HepG2 (cell line): ENCODE measurements at regions not wholly inside any gene's neighbourhood (a gene's known extent, or its start where the extent isn't known, plus 50 kb on each side); places are given as distances from the start of the nearest gene placed in this dataset.
A peak's percentile ranks its signal among the peaks of the same experiment; 100 is the strongest.

Experiments
- BCL6 ChIP-seq: IDR thresholded peaks from 2 replicates; pipeline ENCODE4 v1.6.1; 2016; ENCODE audit warnings: missing genetic modification reagents, missing compliant biosample characterization
- CCDC6 ChIP-seq: sonication (generic); formaldehyde crosslinking; IDR thresholded peaks from 2 replicates; pipeline ENCODE4 v1.8.1; 2022; ENCODE audit warnings: mild to moderate bottlenecking, missing genetic modification reagents, moderate library complexity
- HNRNPH1 ChIP-seq: fragments of 200-400 bp; formaldehyde crosslinking; optimal IDR thresholded peaks from 2 replicates; pipeline ENCODE3; 2017; ENCODE audit warnings: mild to moderate bottlenecking, low read depth, low read length
- KLF12 ChIP-seq: sonication (generic); formaldehyde crosslinking; IDR thresholded peaks from 2 replicates; pipeline ENCODE4 v1.4.0; 2020; ENCODE audit warnings: missing genetic modification reagents, borderline replicate concordance
- MED1 ChIP-seq: sonication (generic); formaldehyde crosslinking; IDR thresholded peaks from 2 replicates; pipeline ENCODE4 v1.4.0; 2020; ENCODE audit warnings: missing genetic modification reagents
- NFKB2 ChIP-seq: sonication (generic); formaldehyde crosslinking; IDR thresholded peaks from 2 replicates; pipeline ENCODE4 v1.4.0; 2020; ENCODE audit warnings: missing genetic modification reagents, borderline replicate concordance
- POLR2G ChIP-seq: fragments of 200-400 bp; formaldehyde crosslinking; IDR thresholded peaks from 2 replicates; pipeline ENCODE4 v1.6.1; 2018; ENCODE audit warnings: mild to moderate bottlenecking, low read depth, low read length, moderate library complexity
- RARA ChIP-seq: IDR thresholded peaks from 2 replicates; pipeline ENCODE4 v1.6.1; 2016; ENCODE audit warnings: missing genetic modification reagents, missing compliant biosample characterization
- RBM22 ChIP-seq: fragments of 200-400 bp; formaldehyde crosslinking; optimal IDR thresholded peaks from 2 replicates; pipeline ENCODE3; 2017; ENCODE audit warnings: mild to moderate bottlenecking, low read length, moderate library complexity
- RORA ChIP-seq: sonication (generic); formaldehyde crosslinking; IDR thresholded peaks from 2 replicates; pipeline ENCODE4 v1.5.0; 2020; ENCODE audit warnings: mild to moderate bottlenecking, missing genetic modification reagents, moderate library complexity
- RXRA ChIP-seq: sonication (generic); formaldehyde crosslinking; IDR thresholded peaks from 2 replicates; pipeline ENCODE4 v1.5.1; 2020; ENCODE audit warnings: missing genetic modification reagents
- SRSF9 ChIP-seq: fragments of 200-400 bp; formaldehyde crosslinking; IDR thresholded peaks from 2 replicates; pipeline ENCODE4 v1.6.1; 2018; ENCODE audit warnings: borderline replicate concordance, mild to moderate bottlenecking, low read depth, low read length; ENCODE audit not compliant: insufficient read depth, poor library complexity, severe bottlenecking
- ZMAT3 ChIP-seq: sonication (generic); formaldehyde crosslinking; conservative IDR thresholded peaks from 2 replicates; pipeline ENCODE4 v1.7.0; 2021; ENCODE audit warnings: missing genetic modification reagents
- ZNF136 ChIP-seq: sonication (generic); formaldehyde crosslinking; IDR thresholded peaks from 2 replicates; pipeline ENCODE4 v1.8.1; 2022; ENCODE audit warnings: low read depth, mild to moderate bottlenecking, moderate library complexity, missing genetic modification reagents
- ZNF20 ChIP-seq: sonication (generic); formaldehyde crosslinking; IDR thresholded peaks from 2 replicates; pipeline ENCODE4 v1.4.0; 2020; ENCODE audit warnings: mild to moderate bottlenecking, moderate library complexity, missing genetic modification reagents
- ZNF3 ChIP-seq: IDR thresholded peaks from 2 replicates; pipeline ENCODE4 v1.7.0; 2017; ENCODE audit warnings: inconsistent platforms
- ZNF337 ChIP-seq: sonication (generic); formaldehyde crosslinking; IDR thresholded peaks from 2 replicates; pipeline ENCODE4 v1.5.1; 2020; ENCODE audit warnings: missing genetic modification reagents, low read depth, mild to moderate bottlenecking, borderline replicate concordance
- ZNF549 ChIP-seq: sonication (generic); formaldehyde crosslinking; IDR thresholded peaks from 2 replicates; pipeline ENCODE4 v1.5.0; 2020; ENCODE audit warnings: missing genetic modification reagents
- ZNF569 ChIP-seq: sonication (generic); formaldehyde crosslinking; IDR thresholded peaks from 2 replicates; pipeline ENCODE4 v1.5.0; 2020; ENCODE audit warnings: mild to moderate bottlenecking, missing genetic modification reagents, moderate library complexity, borderline replicate concordance
- ZNF670 ChIP-seq: sonication (generic); formaldehyde crosslinking; IDR thresholded peaks from 2 replicates; pipeline ENCODE4 v1.8.0; 2022; ENCODE audit warnings: mild to moderate bottlenecking, missing genetic modification reagents, borderline replicate concordance
- ZSCAN20 ChIP-seq: sonication (generic); formaldehyde crosslinking; IDR thresholded peaks from 2 replicates; pipeline ENCODE4 v1.4.0; 2020; ENCODE audit warnings: missing genetic modification reagents, mild to moderate bottlenecking, borderline replicate concordance
- ZZZ3 ChIP-seq: sonication (generic); formaldehyde crosslinking; IDR thresholded peaks from 2 replicates; pipeline ENCODE4 v1.4.0; 2020; ENCODE audit warnings: missing genetic modification reagents, mild to moderate bottlenecking, borderline replicate concordance
- TF ChIP-seq, protein P1 (sequence below): IDR thresholded peaks from 2 replicates; pipeline ENCODE4 v1.6.1; 2016; ENCODE audit warnings: low read depth, missing genetic modification reagents, missing compliant biosample characterization
- TF ChIP-seq, protein P2 (sequence below): sonication (generic); formaldehyde crosslinking; IDR thresholded peaks from 2 replicates; pipeline ENCODE4 v1.5.1; 2020; ENCODE audit warnings: missing genetic modification reagents, mild to moderate bottlenecking, borderline replicate concordance
- TF ChIP-seq, protein P3 (sequence below): sonication (generic); formaldehyde crosslinking; IDR thresholded peaks from 2 replicates; pipeline ENCODE4 v1.4.0; 2020; ENCODE audit warnings: missing genetic modification reagents

DNA sequence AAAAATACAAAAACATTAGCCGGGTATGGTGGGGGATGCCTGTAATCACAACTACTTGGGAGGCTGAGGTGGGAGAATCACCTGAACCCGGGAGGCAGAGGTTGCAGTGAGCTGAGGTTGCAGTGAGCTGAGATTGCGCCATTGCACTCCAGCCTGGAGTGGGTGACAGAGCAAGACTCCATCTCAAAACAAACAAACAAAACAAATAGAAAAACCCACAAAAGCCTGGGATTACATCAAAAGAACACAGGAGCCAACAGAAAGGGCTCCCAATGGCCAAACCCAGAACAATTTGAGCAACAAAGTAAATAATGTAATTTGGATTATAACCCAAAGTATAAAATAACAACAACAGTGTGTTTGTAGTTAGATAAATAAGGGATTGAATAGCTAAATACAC lies 159.8 kb downstream of the UXS1 start (continued):
- TF ChIP-seq RARA (CRISPR knock-in tag) (peak; percentile 63), ZNF20 (CRISPR knock-in tag) (no peak), MED1 (CRISPR knock-in tag) (peak; percentile 41; the same call in 1 of the 2 replicates), RXRA (CRISPR knock-in tag) (0 out of 2 replicates have a peak, but pooled peaks have one; percentile 13), RBM22 (no peak), SRSF9 (no peak), ZMAT3 (CRISPR knock-in tag) (no peak), CCDC6 (CRISPR knock-in tag) (no peak), HNRNPH1 (no peak), BCL6 (peak; percentile 72), NFKB2 (CRISPR knock-in tag) (no peak), ZSCAN20 (no peak), ZNF3 (CRISPR knock-in tag) (no peak), ZNF136 (CRISPR knock-in tag) (no peak), POLR2G (no peak), ZZZ3 (CRISPR knock-in tag) (no peak), ZNF549 (no peak), ZNF569 (CRISPR knock-in tag) (no peak), RORA (CRISPR knock-in tag) (no peak), ZNF670 (CRISPR knock-in tag) (peak; percentile 73), ZNF337 (CRISPR knock-in tag) (no peak), KLF12 (CRISPR knock-in tag) (no peak)
- TF ChIP-seq, protein P1, sequence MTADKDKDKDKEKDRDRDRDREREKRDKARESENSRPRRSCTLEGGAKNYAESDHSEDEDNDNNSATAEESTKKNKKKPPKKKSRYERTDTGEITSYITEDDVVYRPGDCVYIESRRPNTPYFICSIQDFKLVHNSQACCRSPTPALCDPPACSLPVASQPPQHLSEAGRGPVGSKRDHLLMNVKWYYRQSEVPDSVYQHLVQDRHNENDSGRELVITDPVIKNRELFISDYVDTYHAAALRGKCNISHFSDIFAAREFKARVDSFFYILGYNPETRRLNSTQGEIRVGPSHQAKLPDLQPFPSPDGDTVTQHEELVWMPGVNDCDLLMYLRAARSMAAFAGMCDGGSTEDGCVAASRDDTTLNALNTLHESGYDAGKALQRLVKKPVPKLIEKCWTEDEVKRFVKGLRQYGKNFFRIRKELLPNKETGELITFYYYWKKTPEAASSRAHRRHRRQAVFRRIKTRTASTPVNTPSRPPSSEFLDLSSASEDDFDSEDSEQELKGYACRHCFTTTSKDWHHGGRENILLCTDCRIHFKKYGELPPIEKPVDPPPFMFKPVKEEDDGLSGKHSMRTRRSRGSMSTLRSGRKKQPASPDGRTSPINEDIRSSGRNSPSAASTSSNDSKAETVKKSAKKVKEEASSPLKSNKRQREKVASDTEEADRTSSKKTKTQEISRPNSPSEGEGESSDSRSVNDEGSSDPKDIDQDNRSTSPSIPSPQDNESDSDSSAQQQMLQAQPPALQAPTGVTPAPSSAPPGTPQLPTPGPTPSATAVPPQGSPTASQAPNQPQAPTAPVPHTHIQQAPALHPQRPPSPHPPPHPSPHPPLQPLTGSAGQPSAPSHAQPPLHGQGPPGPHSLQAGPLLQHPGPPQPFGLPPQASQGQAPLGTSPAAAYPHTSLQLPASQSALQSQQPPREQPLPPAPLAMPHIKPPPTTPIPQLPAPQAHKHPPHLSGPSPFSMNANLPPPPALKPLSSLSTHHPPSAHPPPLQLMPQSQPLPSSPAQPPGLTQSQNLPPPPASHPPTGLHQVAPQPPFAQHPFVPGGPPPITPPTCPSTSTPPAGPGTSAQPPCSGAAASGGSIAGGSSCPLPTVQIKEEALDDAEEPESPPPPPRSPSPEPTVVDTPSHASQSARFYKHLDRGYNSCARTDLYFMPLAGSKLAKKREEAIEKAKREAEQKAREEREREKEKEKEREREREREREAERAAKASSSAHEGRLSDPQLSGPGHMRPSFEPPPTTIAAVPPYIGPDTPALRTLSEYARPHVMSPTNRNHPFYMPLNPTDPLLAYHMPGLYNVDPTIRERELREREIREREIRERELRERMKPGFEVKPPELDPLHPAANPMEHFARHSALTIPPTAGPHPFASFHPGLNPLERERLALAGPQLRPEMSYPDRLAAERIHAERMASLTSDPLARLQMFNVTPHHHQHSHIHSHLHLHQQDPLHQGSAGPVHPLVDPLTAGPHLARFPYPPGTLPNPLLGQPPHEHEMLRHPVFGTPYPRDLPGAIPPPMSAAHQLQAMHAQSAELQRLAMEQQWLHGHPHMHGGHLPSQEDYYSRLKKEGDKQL: peak; percentile 92
- TF ChIP-seq, protein P2, sequence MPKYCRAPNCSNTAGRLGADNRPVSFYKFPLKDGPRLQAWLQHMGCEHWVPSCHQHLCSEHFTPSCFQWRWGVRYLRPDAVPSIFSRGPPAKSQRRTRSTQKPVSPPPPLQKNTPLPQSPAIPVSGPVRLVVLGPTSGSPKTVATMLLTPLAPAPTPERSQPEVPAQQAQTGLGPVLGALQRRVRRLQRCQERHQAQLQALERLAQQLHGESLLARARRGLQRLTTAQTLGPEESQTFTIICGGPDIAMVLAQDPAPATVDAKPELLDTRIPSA (CRISPR knock-in tag): no peak
- TF ChIP-seq, protein P3, sequence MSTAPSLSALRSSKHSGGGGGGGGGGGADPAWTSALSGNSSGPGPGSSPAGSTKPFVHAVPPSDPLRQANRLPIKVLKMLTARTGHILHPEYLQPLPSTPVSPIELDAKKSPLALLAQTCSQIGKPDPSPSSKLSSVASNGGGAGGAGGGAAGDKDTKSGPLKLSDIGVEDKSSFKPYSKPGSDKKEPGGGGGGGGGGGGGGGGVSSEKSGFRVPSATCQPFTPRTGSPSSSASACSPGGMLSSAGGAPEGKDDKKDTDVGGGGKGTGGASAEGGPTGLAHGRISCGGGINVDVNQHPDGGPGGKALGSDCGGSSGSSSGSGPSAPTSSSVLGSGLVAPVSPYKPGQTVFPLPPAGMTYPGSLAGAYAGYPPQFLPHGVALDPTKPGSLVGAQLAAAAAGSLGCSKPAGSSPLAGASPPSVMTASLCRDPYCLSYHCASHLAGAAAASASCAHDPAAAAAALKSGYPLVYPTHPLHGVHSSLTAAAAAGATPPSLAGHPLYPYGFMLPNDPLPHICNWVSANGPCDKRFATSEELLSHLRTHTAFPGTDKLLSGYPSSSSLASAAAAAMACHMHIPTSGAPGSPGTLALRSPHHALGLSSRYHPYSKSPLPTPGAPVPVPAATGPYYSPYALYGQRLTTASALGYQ (CRISPR knock-in tag): peak; percentile 41; the same call in 1 of the 2 replicates
